HG02571 (cell line): ENCODE measurements at regions not wholly inside any gene's neighbourhood (a gene's known extent, or its start where the extent isn't known, plus 50 kb on each side); places are given as distances from the start of the nearest gene placed in this dataset.

Source experiments
- ATAC-seq: cut with Tn5 transposase; IDR thresholded peaks from one replicate; pipeline ENCODE4 v1.9.1; 2021; ENCODE audit warnings: mild to moderate bottlenecking, moderate library complexity; ENCODE audit not compliant: unreplicated experiment

DNA sequence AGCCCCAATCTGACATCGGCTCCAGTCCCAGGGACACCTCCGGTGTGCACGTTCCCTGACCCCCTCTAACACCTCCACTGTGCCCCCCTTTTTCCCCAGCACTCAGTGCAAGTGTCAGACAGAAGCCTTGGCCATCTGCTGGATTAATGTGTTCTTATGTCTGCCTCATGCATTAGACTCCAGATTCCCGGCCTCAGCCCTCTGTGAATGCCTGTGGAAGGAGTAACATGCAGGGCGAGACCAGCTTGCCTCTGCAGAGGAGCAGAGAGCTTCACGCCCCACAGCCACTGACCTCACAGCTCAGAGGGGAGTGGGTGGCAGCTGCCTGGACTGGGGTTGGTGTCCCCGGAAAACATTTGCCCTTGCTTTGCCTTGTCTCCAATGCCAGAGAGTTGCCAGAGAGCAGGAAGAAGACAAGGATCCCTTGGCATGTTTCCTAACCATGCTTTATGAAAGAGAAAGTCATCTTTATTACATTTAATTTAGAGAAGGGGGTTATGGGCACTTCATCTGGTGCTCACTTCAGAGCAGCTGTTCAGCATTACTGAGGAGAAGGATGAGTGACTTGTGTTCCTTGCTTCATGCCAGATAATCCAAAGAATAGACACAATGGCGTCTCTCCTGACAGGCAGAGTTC lies 91.6 kb upstream of the CXCL12 start:
- ATAC-seq = no peak

DNA sequence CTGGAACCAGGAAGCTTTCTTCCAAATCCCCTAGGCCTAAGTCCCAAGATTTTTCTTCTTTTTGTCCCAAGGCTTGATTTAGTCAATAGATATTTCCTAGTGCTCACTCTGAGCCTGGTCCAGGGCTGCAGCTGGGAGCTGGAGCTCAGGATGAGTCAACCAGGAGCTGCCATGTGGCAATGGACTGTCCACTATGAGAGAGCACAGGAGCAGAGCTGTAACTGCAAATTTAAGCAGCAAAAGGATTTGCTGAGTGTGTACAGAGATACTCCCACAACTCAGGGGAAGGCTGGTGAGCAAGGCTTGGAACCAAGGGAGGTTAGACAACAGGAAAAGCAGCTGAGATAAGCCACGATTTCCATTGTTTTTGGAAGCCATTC lies 92.1 kb upstream of the CXCL12 start:
- ATAC-seq = no peak

- ATAC-seq = no peak
Measured at GRCh38 chr10:44478040-44478439, 93.1 kb upstream of the CXCL12 start.

DNA sequence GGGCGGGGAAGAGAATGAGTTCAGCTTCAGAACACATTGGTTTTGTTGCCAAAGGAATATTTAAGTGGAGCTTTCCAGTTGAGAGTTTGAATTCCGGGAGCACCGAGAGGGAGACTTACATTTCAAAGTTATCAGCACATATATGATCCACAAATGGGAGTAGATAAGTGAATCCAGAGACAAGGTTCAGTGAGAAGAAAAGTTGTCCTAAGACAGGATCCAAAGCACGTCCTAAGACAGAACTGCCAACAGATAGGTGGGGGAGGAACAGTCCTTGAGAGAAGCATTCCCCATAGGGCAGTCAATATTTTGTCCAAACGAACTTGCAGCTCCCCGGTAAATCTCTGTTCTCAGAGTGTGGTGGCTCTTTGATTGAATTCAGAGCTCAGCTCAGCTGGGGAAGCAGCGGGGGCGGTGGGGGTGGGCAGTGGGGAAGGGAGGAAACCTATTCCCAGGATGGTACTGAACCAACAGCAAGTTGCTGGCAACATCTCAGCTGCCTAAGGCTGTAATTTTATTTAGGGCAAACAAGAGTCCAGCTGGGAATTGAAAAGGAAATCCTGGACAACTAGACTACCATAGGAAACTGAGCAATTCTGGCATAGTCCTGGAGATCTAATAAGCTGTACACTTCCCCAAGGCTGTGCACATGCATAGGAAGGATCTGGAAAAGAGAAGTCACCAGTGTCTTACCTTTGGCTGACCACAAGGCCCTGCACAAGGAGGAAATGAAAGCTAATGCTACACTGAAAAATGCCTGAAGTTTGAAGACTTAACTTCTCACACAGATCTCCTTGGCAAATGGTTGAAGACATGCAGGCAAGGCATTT lies 94.2 kb upstream of the CXCL12 start:
- ATAC-seq = no peak

DNA sequence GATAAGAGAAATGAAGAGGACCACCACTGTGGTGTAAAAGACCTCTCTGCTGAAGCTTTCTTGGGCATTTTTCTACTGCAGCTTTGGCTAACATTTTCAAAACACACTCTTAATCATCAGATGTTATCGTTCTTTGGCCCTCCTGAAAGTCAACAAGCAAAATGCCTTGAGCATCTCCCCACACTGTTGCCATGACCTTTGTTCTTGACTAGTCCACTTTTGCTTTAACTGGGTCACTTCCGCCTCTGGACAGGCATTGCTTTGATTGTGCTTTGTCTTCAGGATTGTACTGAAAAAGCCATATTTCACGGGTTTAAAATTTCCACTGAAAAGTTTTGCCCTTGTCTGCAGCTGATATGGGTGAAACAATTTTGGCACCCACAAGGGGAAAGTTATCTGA lies 107.8 kb upstream of the CXCL12 start:
- no peak for ATAC-seq

GRCh38 chr10:44498222-44498621 lies 113.3 kb upstream of the CXCL12 start:
- ATAC-seq = no peak

DNA sequence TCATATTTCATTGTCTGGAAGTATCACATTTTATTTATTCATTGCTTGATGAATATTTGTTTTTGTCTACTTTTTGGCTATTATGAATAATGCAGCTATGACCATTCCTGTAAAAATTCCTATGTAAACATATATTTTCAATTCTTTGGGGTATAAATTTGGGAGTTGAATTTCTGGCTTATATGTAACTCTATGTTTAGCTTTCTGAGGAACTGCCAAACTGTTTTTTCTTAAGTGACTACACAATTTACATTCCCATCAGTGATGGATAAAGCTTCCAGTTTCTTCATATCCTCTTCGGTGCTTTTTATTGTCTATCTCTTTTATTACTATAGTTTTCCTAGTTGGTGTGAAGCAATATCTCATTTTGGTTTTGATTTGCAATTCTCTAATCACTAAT lies 115.6 kb upstream of the CXCL12 start:
- ATAC-seq = no peak

DNA sequence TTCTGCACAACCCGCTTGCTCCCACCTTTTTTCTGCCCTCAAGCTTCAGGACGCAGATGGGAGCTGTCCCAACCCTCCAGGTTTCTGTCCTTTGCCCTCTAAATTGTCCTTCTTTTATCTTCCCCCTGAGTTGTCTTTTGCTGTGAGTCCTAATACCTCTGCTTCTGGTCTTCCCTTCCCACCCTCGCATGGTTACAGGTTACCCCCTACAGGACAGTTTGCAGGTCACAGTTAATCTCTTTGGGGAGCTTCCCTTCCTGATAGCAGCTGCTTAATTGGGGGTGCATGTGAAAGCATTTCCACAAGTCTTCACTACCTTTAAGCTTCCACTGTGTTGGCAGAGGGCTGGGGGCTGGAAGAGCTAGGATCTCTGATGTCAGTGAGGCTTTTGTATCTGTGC lies 121.5 kb upstream of the CXCL12 start:
- ATAC-seq = no peak

DNA sequence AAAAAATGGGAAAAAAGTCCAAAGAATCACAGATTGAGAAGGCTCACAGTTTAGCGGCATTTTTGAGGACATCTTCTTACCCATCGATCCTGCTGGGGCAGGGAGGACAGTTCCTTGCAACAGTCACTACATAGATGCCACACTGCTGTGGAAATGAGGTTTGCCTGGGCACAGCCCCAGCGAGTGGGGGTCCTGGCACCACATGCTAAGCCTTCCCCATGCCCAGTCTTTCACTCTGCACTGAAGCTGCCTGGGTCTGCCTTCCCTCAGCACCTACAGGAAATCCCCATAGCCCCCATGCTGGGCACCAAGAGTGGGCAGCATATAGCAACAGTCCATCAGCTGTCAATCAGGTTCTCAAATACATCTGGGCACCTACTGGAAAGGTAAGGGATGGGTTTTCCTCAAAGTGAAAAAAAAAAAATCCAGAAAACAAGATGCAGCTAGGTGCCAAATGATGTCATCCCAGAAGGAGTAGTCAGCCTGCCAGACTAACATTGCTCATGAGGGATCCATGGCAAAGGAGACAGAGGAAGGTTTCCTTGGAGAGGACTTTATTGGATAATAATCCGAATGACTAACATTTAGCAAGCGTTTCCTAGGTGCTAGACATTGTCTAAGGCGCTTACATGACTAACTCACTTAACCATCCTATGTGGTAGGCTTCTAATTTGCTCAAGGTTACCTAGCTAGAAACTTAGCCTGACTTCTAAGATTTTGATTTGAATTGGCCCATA lies 125.7 kb upstream of the CXCL12 start:
- no peak for ATAC-seq

DNA sequence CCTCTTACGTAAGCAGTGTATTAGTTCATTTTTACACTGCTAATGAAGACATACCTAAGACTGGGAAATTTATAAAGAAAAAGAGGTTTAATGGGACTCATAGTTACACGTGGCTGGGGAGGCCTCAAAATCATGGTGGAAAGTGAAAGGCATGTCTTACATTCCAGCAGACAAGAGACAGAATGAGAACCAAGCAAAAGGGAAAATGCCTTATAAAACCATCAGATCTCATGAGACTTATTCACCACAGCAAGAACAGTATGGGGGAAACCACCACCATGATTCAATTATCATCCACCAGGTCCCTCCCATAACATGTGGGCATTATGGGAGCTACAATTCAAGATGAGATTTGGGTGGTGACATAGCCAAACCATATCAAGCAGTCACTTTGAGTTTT lies 126.3 kb upstream of the CXCL12 start:
- ATAC-seq = no peak

DNA sequence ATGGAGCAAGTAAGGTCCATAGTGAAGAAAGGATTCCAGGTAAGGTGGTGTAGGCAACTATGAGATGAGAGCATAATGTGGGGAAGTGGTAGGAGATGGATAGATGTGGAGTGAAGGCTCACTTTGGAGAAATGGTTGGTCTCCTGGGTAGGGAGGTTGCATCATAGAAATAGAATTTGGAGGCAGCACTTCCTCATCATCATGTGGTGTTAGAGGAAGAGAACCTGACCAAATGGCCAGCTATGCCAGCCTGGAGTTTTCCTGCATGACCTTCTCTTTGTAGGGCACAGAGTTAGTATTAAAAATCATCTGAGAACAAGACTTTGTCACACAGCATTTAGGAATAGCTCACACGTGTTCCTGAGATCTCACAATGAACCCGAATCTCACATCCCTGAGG lies 126.7 kb upstream of the CXCL12 start:
- ATAC-seq = no peak

GRCh38 chr10:44512431-44513022 lies 127.6 kb upstream of the CXCL12 start:
- no peak for ATAC-seq

- ATAC-seq = no peak
Measured at GRCh38 chr10:44513591-44513990, 128.7 kb upstream of the CXCL12 start.

- no peak for ATAC-seq
Measured at GRCh38 chr10:44516891-44517290, 132.0 kb upstream of the CXCL12 start.

DNA sequence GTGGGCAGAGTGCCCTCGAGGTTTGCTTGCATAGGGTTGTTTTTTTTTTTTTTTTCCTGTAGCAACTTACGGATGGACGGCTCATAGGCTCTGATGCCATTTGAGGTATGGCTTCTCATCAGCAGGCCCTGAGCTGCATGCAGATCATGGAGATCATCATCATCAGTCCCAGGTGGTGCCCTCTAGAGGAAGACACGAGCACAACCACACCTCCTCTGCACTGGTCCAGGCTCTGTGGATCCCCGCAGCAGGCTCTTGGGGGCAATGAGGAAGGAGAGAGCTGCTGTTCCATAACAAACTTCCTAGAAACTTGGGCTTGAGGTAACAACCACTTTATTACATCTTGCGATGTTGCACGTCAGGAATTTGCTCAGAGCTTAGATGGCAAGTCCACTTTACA lies 132.7 kb upstream of the CXCL12 start:
- no peak for ATAC-seq

GRCh38 chr10:44519361-44519760 lies 134.5 kb upstream of the CXCL12 start:
- no peak for ATAC-seq

- ATAC-seq = no peak
Measured at GRCh38 chr10:44520651-44521050, 135.8 kb upstream of the CXCL12 start.

GRCh38 chr10:44539178-44539577 lies 154.3 kb upstream of the CXCL12 start:
- ATAC-seq = no peak

DNA sequence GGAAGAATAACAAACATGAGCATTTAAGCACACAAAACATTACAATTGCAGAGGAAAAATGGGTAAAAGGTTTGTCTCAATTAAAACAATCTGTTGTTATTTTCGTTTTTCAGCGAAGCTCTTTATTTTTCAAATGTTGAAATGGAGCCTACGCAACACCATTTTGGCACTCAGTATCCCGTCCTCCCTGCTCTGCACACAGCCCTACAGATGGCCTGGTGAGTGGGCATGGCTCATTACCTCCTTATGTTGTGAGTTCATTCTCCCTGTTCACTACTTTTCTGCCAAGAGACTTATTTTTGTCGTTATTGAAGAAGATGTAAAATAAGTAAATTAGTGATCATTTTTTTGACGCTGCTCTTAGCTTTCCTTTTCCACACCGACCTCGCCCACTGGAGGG lies 167.8 kb upstream of the CXCL12 start:
- ATAC-seq = no peak

DNA sequence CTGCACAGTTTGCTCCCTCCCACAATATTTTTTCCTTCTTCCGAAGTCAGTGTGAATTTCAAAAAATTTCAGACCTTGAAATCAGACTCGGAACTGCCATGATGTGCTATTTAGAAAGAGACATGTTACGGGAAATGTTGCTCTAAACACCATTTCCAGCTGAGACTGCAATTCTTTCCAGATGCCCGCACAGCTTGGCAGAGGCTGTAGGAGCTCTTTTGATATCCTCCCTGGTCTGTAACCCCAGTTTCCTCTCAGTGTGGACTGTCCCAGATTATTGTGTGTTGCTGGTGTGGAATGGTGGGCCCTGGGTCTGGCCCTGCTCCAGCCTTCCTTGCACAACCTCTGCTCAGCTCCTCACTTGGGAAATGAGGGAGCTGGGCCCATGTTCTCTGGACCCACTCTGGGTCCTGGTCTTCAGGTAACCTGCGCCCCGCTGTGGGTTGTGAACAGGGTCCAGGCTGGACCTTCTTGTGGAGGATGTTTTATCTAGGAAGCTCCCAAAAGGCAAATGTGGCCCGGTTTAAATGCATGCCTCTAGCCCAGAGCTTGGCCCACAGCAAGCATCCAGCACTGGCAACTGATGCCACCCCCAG lies 172.8 kb upstream of the CXCL12 start:
- ATAC-seq = no peak

DNA sequence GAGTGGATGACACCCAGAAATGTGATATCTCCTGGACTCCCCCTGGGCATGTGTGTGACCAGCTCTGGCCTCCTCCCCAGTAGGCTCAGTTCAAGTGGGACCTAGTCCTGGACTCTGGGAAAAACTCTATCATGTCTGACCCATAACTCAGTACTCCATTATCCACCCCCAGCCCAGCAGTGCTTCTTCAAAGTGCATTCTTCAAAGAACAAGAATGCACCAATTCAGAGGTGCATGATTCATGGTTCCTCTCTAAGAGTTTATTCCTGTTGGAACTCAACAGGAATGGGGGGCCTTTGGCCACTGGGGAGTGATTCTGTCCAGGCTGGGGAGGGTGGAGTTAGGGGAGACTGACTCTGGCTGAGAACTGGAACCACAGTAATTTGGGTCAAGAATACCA lies 173.6 kb upstream of the CXCL12 start:
- ATAC-seq = no peak
